Inflammatory macrophage treated with lipopolysaccharide for 4 hours (primary cell): ENCODE measurements at regions not wholly inside any gene's neighbourhood (a gene's known extent, or its start where the extent isn't known, plus 50 kb on each side); places are given as distances from the start of the nearest gene placed in this dataset.
"Not testable (repeated sequence)": the region's sequence is repeated elsewhere in the genome, so short reads cannot be mapped to it uniquely, and the experiment has no call there.

Experiments used
- DNase-seq: peaks from one replicate; pipeline ENCODE4 v3.0.0-alpha.2; 2020

DNA sequence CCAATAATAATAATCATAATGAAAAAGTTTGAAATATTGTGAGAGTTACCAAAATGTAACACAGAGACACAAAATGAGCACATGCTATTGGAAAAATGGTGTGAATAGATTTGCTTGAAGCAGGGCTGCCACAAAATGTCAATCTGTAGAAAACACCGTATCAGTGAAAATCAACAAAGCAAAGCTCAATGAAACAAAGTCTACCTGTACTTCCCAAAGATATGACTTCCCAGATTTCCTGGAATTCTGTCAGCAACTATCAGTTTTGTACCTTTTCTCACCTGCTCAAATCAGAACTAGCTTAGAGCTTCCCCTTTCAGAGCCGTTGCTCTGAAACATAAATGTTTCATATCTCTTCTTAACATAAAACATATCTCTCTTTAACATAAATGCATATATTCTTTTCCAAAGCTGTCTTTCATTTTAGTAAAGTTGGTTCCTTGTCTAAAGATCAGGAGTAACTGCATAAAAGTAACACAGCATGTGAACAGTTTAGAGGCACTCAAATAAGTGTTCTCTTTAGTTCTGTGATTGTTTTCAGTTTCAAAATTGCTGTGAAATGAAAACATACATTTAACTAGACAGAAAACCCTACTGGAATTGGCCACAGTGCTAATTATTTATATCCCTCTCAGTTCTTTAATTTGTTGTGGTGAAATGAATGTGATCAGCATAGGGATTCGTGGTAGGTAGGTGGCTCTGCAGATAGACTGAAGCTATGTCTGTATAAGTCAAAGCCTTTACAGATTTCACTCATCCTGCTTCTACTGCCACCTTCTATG, 262.5 kb downstream of the KCNJ3 start:
- DNase-seq: no peak

DNA sequence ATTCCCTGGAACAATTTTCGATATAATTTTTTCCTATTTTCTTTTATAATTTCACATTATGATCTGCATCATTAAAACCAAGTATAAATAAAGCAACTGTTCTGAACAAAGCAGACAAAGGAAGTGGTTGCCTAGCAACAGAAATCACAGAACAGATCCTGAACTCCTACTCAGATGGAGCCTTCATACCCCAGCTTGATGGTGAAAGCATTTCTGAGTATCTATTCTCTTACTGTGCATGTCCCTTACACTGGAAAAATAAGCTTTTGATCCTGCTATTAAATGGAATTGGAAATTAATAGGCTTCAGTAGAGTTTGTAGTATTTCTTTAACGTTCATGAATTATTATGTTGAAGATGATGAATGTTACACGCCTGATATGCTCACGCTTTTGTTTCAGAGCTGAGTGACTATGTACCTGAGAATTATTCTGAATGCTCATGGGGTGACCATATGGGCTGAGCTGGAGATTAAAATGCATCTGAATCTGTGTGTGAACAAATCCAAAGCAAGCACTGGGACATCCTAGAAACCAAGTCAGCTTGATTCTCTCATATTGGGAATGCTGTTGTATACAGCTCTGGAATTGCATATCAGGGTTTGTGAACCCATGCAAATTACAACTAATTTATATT, 254.0 kb downstream of the KCNJ3 start:
- DNase-seq: no peak

DNA sequence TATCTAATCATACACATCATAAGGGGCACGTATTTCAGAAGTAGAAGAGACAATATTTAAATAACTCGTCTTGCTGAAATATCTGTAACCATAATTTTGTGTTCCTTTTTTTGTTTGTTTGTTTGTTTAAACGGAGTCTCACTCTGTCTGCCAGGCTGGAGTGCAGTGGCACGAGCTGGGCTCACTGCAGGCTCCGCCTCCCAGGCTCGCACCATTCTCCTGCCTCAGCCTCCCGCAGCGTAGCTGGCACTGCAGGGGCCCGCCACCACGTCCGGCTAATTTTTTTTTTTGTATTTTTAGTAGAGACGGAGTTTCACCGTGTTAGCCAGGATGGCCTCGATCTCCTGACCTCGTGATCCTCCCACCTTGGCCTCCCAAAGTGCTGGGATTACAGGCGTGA, 248.9 kb downstream of the KCNJ3 start:
- DNase-seq: not testable (repeated sequence)

DNA sequence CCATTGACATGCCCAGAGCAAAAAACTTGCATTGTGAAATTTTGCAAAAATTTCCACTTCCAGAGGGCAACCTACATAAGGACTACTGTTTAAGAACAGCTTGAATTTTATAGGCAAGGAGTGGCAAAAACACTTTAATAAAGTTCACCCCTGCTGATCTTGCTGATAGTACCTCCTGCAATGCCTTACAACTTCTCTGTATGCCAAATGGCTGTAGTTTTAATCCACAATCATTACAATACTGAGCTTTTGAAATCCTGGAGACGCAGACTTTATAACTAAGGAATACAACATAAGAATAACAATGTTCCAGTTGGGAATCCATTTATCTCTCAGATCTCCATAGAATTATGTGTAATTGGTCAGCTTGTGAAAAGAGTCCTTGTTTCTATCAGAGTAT, 247.5 kb downstream of the KCNJ3 start:
- DNase-seq: no peak

GRCh38 chr2:154941379-154941778, 242.9 kb downstream of the KCNJ3 start:
- no peak for DNase-seq

DNA sequence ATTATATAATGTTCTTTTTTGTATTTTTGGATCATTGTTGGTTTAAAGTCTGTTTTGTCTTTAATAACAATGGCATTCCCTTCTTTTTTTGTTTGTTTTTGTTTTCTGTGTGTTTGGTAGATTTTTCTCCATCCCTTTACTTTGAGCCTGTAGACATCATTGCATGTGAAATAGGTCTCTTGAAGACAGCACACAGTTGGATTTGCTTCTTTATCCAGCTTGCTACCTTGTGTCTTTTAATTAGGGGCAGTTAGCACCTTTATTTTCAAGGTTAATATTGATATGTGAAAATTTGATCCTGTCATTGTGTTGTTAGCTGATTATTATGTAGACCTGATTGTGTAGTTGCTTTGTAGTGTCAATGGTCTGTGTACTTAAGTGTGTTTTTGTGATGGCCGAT, 235.7 kb downstream of the KCNJ3 start:
- no peak for DNase-seq

DNA sequence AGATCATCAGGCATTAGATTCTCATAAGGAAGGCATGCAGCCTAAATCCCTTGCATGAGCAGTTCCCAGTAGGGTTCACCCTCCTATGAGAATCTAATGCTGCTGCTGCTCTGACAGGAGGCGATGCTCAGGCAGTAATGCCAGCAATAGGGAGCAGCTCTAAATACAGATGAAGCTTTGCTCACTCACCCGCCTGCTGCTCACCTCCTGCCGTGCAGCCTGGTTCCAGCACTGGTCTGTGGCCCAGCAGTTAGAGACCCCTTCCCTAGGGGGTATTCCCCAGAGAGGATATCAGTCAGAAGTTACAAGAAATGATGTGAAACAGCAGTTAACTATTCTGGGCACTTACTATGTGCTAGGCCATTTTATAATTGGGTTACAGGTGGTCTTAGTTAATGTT, 226.0 kb downstream of the KCNJ3 start:
- DNase-seq: no peak

- DNase-seq: peak; percentile 70
Measured at GRCh38 chr2:154914561-154914960, 216.1 kb downstream of the KCNJ3 start.

GRCh38 chr2:154912215-154912614, 213.7 kb downstream of the KCNJ3 start:
- DNase-seq: no peak

- DNase-seq: peak; percentile 27
Measured at GRCh38 chr2:154911729-154912128, 213.2 kb downstream of the KCNJ3 start.

DNA sequence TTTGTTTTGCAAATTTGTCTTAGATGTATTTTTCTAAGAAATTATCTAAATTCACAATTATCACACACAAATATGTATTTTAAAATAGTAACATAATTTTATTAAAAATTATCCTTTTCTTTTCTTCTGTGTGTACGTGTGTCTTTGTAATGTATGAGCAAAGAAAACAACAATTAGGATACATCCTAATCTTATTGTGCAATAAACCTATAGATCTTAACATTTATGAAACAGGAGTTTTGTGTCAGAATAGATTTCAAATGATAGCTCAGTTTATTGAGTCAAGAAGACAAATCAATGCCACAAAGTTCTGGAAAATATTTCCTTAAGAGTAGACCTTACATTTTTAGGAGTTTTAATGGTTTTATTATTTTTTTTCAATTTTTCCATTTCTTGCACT, 212.2 kb downstream of the KCNJ3 start:
- DNase-seq: no peak

DNA sequence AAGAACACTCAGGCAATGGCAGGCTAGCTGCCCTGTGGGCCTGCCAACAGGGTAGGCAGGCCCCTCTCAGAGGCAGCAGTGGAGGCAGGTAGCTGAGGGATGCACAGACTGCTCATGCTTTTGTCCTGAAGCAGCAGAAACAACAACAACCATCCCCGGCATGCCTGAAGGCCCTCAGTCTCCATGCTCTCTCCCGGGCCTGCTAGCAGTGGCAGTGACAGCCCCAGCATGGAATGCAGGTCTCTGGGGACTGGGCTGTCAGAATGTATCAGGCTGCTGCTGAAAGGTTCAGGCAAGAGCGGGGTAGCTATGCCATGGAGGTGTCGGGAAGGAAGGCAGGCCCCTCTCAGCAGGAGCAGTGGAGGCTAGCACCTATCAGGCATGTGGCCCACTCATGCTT, 209.8 kb downstream of the KCNJ3 start:
- no peak for DNase-seq
